ENCODE measurements at regions not wholly inside any gene's neighbourhood (a gene's known extent, or its start where the extent isn't known, plus 50 kb on each side); places are given as distances from the start of the nearest gene placed in this dataset.
"Not testable (repeated sequence)": the region's sequence is repeated elsewhere in the genome, so short reads cannot be mapped to it uniquely, and the experiment has no call there.

DNA sequence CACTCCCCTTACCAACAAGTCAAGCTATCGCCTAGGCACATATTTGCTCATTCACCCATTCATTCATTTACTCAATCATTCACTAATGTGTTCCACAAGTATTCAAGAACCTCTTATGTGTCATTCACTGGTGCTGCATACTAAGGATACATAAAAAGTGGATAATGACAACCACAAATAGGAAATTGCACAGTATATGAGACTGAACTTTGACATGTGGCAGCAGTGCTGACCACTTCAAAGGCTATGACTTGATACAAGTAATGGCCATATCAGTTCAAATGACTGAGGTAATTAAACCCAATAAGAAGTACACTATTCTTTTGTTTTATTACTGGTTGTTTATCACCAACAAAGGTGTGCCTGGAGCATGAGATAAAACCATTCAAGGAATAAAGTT, 282.5 kb downstream of the KLHL13 start:
- no peaks in the 10 kb centered on the region for H3K4me1 ChIP-seq
- 86 to 100% methylated on average over 1 of the region's 1 CpG for WGBS, 2 donors
- H3K27ac ChIP-seq = no peak overlapping the region
- H3K9me3 ChIP-seq = peaks cover 0 to 3% (median 0%) of the 10 kb centered on the region in 4 donors
- no peak overlapping the region for H3K4me3 ChIP-seq
- TF ChIP-seq POLR2A (IDR thresholded peaks at IDR 0.05) (no peak), EP300 (IDR thresholded peaks at IDR 0.05) (no peak)
- TF ChIP-seq, protein P1, sequence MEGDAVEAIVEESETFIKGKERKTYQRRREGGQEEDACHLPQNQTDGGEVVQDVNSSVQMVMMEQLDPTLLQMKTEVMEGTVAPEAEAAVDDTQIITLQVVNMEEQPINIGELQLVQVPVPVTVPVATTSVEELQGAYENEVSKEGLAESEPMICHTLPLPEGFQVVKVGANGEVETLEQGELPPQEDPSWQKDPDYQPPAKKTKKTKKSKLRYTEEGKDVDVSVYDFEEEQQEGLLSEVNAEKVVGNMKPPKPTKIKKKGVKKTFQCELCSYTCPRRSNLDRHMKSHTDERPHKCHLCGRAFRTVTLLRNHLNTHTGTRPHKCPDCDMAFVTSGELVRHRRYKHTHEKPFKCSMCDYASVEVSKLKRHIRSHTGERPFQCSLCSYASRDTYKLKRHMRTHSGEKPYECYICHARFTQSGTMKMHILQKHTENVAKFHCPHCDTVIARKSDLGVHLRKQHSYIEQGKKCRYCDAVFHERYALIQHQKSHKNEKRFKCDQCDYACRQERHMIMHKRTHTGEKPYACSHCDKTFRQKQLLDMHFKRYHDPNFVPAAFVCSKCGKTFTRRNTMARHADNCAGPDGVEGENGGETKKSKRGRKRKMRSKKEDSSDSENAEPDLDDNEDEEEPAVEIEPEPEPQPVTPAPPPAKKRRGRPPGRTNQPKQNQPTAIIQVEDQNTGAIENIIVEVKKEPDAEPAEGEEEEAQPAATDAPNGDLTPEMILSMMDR (IDR thresholded peaks at IDR 0.05) = no peak
- DNase-seq (ENCODE audit: low spot score in 2 of 2) = no peak
- no peaks in the 10 kb centered on the region for H3K27me3 ChIP-seq
- H3K36me3 ChIP-seq = no peaks in the 10 kb centered on the region

DNA sequence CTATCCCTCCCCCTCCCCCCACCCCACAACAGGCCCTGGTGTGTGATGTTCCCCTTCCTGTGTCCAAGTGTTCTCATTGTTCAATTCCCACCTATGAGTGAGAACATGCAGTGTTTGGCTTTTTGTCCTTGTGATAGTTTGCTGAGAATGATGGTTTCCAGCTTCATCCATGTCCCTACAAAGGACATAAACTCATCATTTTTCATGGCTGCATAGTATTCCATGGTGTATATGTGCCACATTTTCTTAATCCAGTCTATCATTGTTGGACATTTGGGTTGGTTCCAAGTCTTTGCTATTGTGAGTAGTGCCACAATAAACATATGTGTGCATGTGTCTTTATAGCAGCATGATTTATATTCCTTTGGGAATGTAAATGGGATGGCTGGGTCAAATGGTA, 295.1 kb downstream of the KLHL13 start:
- H3K9me3 ChIP-seq; H3K4me1 ChIP-seq; H3K36me3 ChIP-seq; H3K4me3 ChIP-seq; H3K27ac ChIP-seq; H3K27me3 ChIP-seq; DNase-seq (ENCODE audit: low spot score in 2 of 2): not testable (repeated sequence)

DNA sequence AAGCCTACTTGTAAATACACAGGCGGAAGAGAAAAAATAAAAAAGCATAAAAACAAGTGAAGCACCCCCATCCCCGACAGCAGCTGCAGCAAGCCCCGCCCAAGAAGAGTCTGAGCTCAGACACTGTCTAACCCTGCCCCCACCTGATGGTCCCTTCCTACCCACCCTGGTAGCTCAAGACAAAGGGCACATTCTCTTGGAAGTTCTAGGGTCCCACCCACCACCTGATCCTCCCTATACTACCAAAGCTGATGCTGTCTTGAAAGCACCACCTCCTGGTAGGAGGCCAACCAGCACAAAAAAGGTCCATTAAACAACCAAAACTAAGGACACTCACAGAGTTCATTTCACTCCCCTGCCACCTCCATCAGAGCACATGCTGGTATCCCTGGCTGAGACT, 308.2 kb downstream of the KLHL13 start:
- H3K4me1 ChIP-seq = no peaks in the 10 kb centered on the region
- H3K36me3 ChIP-seq = no peaks in the 10 kb centered on the region
- H3K4me3 ChIP-seq = no peak overlapping the region
- DNase-seq (ENCODE audit: low spot score in 2 of 2) = no peak
- H3K27me3 ChIP-seq = no peaks in the 10 kb centered on the region
- 67 to 72% methylated on average over 3 of the region's 3 CpGs for WGBS, 2 donors
- TF ChIP-seq EP300 (IDR thresholded peaks at IDR 0.05) (no peak), POLR2A (IDR thresholded peaks at IDR 0.05) (no peak)
- TF ChIP-seq, protein P1 (IDR thresholded peaks at IDR 0.05) = no peak
- no peak overlapping the region for H3K27ac ChIP-seq
- no peaks in the 10 kb centered on the region for H3K9me3 ChIP-seq

DNA sequence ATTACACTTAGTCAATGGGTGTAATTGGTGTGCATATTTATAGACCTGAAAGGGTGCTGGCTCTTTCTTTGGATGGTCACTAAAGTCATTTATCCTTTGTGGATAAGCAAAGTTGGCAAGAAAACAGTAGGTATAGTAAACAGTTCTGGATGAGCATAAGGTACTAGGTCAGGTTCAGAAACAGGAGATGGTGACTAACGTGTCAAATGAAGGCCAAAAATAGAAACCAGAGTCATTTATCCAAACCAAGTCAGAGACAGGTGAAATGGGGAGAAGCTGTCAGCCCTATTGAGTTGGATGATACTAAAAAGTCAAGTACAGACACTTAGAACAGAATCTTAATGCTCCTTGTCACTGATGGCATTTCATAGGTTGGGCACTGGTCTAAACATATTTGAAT, 313.1 kb downstream of the KLHL13 start:
- TF ChIP-seq POLR2A (IDR thresholded peaks at IDR 0.05) (no peak), EP300 (IDR thresholded peaks at IDR 0.05) (no peak)
- TF ChIP-seq, protein P1 (IDR thresholded peaks at IDR 0.05) = no peak

DNA sequence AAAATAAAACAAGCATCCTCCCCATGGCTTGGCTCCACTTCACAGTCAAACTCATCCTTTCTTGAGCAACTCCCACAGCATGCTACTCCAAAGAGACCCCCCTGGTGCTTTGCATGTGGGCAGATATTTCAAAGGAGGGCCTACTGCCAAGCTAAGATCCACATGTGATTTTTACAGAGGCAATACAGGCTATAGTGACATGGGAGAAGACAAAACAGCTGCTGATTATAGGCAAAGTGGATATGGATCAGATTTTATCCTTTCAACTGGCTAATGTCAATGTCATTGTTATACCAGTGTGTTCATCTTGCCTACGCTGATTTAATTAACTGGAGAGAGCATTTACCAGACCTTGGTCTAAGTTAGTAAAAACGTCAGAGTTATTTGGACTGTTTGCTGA, 328.3 kb downstream of the KLHL13 start:
- DNase-seq (ENCODE audit: low spot score in 2 of 2) = no peak

More for the DNA sequence above, 313.1 kb downstream of the KLHL13 start:
- WGBS, 2 donors = 58 to 89% methylated on average over 1 of the region's 1 CpG
- no peaks in the 10 kb centered on the region for H3K9me3 ChIP-seq
- no peak for DNase-seq (ENCODE audit: low spot score in 2 of 2)
- H3K4me1 ChIP-seq = no peaks in the 10 kb centered on the region
- H3K27ac ChIP-seq = no peak overlapping the region
- no peaks in the 10 kb centered on the region for H3K36me3 ChIP-seq
- no peak overlapping the region for H3K4me3 ChIP-seq
- H3K27me3 ChIP-seq = no peaks in the 10 kb centered on the region

DNA sequence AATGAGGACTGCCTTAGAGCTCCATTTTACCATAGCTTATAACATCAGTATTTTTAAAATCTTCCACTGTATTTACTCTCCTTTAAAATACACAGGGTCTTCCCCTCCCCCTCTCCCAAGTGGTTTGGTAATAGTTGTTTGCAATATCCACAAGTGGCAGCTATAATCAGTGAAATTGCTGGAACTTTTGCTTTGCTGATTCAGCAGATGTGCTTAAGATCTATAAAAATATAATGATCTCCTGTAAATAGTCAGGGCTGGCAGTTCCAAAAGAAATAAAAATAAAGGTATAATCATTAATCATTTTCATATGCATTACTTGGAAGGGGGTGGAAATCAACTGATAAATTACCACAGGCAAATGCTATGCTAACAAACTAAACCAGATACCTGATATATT, 345.2 kb downstream of the KLHL13 start:
- H3K4me1 ChIP-seq = no peaks in the 10 kb centered on the region
- no peak for DNase-seq (ENCODE audit: low spot score in 2 of 2)
- no peaks in the 10 kb centered on the region for H3K27me3 ChIP-seq
- H3K4me3 ChIP-seq = no peak overlapping the region
- no peaks in the 10 kb centered on the region for H3K36me3 ChIP-seq
- H3K27ac ChIP-seq = no peak overlapping the region
- no peaks in the 10 kb centered on the region for H3K9me3 ChIP-seq
- no peak for TF ChIP-seq EP300 (IDR thresholded peaks at IDR 0.05)
- TF ChIP-seq POLR2A (IDR thresholded peaks at IDR 0.05) = no peak
- TF ChIP-seq, protein P1 (IDR thresholded peaks at IDR 0.05) = no peak

More for the DNA sequence above, 328.3 kb downstream of the KLHL13 start:
- H3K27me3 ChIP-seq = no peaks in the 10 kb centered on the region
- TF ChIP-seq, protein P1 (IDR thresholded peaks at IDR 0.05) = no peak
- no peak for TF ChIP-seq EP300 (IDR thresholded peaks at IDR 0.05)
- no peak for TF ChIP-seq POLR2A (IDR thresholded peaks at IDR 0.05)
- H3K27ac ChIP-seq = no peak overlapping the region
- no peaks in the 10 kb centered on the region for H3K9me3 ChIP-seq
- H3K4me3 ChIP-seq = no peak overlapping the region
- no peaks in the 10 kb centered on the region for H3K36me3 ChIP-seq
- 66 to 88% methylated on average over 2 of the region's 2 CpGs for WGBS, 2 donors
- H3K4me1 ChIP-seq = no peaks in the 10 kb centered on the region
